ENCODE measurements at regions not wholly inside any gene's neighbourhood (a gene's known extent, or its start where the extent isn't known, plus 50 kb on each side); places are given as distances from the start of the nearest gene placed in this dataset.
"Not testable (repeated sequence)": the region's sequence is repeated elsewhere in the genome, so short reads cannot be mapped to it uniquely, and the experiment has no call there.

DNA sequence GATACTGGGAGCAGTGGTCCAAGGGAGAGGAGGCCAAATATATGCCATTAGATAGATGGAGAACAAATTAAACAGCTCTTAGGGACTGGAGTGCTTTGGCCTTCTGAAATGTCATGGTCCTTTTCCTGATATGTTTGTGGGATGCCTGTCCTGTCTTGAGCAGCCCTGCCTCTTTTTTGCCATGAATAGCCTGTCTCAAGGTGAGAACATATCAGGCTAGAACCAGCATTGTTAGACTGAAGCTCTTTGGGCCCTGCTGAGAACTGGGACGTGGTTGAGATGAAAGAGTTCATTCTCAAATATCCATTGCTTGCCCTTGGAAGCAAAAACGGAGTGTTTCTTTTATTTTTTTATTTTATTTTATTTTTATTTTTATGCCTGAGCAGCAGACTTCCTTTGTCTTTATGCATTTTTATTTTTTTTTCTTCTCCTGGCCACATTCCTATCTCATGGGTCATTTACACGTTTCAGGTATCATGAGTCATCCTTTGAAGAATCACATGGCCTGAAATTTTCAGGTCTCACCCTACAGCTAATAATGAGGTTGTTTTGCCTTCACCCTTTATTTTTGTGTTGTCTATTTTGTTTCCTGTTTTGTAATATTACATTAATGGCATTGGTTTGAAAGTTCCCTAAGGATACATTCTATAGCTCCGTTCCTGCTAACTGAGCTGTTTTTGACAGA is 371.4 kb downstream of the PSAT1 start:
- no peak for DNase-seq (ENCODE audit: low read depth in 2 of 2)

DNA sequence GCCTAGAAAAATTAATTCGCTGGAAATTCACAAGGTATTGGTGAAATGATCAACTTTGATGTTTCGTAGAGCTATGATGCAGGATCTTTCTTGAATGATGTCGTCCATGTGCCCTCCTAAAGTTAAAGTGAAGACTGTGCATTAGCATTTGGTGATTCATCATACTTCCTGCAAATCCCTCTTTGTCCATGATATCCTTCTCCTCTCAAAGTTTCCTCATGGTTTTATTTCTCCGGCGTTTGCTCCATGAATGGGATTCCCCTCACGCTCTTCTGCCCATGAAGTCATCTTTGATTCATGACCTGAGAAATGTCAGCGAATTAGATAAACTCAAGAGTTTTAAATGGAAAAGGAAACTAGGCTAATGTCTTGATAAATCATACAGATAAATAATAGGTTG is 372.7 kb downstream of the PSAT1 start:
- DNase-seq (ENCODE audit: low read depth in 2 of 2): no peak

DNA sequence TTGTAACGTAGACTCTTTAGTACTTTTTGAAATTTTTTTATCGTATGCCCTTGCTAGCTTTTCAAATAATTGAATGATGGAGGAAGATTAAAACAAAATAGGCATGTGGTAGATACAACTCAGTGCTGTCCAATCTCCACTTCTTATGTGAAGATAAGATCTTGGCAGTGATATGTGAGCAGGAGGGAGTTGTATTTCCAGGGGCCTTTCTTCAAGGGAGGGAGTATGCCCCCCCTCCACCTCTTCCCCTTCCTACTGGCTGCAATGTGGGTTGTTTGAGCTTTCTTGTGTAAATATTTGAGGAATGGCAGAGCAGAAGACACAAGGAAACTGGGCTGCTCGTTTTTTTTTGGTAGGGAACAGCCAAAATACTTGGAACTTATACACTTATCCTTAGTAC is 374.9 kb downstream of the PSAT1 start:
- DNase-seq (ENCODE audit: low read depth in 2 of 2): no peak

DNA sequence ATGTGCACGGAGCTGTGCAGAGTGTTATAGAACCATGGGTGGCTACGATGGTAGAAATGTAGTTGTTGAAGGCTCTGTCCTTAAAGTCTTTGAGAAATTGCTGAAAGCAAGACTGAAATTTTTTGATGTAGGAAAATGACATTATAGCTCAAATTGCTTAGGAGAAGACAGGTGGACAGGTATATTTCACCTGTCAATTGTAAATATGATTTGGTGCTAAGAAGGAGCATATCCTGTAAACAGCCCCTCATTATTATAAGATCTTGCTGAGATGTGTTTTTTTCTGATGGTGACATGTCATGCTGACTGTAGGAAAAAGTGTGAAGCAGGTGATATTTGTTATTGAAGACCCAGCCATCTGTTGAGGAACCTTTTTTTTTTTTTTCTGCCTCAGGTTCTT is 377.9 kb downstream of the PSAT1 start:
- no peak for DNase-seq (ENCODE audit: low read depth in 2 of 2)

DNA sequence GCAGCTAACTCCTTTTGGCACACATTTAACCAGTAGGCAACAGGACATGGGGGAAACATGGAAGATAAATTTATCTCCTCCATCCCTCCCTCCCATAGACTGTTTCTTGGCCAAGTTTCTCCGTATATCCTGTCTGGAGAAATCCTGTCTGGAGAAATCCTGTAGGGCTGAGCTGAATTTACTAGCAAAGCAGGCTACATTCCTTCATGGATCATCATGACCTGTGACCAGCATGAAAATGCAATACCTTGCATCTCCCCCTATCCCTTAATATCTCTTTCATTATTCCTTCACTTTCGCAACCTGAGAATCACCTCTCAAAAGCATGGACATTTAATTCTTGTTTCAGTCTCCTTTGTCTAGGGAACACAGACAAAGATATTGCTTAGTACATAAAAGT is 379.1 kb downstream of the PSAT1 start:
- peak in 1 of 2 experiments; percentile 37 for DNase-seq (ENCODE audit: low read depth in 2 of 2)

DNA sequence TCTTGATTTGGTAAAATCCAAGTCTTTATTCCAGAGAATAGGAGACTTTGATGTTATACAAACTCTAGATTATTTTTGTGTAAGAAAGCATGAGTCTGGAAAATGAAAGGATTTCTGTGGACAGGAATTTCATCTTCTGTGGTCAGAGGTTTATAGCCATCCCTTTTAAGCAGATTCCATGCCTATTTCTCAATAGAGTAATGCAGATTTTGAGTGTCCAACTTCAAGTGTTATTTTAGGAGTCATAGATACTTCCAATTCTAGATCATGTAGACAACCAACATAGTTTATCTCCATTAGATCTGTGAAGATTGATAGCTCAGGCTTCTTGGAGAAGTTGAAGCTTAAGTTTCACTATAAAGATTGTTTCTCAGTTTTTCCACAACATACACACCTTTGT is 379.7 kb downstream of the PSAT1 start:
- peak; percentile 70 to 72 for DNase-seq (ENCODE audit: low read depth in 2 of 2)

DNA sequence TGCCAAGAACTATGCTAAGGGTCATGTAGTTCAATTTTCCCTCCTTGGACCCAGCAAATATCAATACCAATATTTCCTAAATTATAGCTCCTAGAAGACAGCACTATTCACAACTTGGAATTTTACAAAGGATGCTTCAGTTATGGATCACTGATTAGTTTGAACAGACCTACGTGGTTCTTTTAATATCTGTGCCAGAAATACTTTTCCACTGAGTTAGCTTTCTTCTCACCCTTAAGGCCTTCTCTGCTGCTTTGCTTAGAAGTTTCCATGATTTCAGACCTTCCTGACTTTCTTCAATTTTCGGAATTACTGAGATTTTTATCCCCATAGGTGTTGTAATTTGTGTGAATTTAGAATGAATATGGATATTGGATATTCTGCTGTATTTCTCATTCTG is 380.4 kb downstream of the PSAT1 start:
- DNase-seq (ENCODE audit: low read depth in 2 of 2): no peak

DNA sequence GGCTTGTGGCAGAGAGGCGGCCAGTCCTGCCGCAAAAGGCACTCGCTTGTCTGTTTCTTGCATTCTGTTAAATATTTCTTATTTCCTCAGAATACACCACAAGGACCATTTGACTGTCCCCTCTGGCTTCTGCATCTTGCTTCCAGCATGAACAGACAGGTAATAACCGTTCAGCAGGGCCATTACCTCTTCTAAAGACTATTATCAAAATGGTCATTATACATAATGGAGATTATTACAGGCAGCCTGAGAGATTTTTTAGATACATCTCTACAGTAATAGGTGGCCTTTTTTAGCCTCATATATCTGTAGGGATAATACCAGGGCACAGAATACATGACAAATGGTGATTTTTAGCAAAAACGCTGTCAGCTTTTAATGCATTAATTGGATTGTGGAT is 382.0 kb downstream of the PSAT1 start:
- DNase-seq (ENCODE audit: low read depth in 2 of 2): no peak

DNA sequence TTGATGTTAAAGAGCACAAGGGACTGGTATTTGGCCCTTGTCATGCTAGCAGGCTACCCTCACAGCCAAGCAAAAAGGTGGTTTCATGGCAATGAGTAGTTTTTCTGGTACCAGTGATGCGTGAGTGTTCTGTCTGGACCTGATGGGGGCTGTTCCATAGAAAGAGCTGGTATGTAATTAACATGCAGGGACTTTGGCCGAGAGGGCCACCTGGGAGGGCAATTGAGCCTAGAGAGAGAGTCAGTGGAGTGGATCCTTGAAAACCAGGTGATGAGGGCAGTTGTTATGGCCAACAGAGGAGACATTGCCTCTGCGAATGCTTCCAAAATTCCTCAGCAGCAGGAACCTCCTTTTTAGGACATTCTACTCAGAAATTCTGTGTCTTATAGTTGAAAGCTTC is 383.3 kb downstream of the PSAT1 start:
- DNase-seq (ENCODE audit: low read depth in 2 of 2): no peak

DNA sequence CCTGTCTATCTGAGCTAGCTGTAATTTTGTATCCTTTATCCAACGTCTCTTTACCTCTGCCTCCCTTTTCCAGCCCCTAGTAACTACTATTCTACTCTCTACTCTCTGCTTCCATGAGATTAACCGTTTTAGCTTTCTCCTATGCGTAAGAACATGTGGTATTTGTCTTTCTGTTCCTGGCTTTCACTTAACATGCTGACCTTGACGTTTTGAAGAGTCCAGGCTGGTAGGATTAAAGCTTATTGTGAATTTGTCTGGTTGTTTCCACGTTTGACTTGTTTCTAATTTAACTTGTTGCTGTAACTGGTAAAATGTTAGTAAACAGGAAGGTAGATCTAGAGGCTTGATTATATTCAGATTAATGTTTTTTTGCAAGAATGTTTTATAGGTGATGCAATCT is 385.3 kb downstream of the PSAT1 start:
- no peak for DNase-seq (ENCODE audit: low read depth in 2 of 2)

DNA sequence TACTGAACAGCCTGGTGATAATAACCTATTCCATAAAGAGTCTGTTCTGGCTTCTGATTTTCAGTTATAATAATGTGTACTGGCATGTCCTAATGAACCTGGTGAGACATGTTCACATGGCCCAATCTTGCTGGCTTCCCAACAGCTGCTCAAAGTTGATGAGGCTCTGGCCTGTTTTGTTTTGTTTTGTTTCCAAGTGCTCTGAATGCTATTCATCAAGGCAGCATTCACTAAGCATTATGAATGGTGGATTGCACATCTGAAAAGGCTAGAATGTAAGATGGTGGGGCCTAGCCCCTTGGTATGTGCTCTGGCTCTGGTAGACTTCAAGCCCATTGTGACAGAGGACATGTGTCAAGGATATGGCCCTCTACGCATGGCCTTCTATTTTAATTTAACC is 388.5 kb downstream of the PSAT1 start:
- no peak for DNase-seq (ENCODE audit: low read depth in 2 of 2)

DNA sequence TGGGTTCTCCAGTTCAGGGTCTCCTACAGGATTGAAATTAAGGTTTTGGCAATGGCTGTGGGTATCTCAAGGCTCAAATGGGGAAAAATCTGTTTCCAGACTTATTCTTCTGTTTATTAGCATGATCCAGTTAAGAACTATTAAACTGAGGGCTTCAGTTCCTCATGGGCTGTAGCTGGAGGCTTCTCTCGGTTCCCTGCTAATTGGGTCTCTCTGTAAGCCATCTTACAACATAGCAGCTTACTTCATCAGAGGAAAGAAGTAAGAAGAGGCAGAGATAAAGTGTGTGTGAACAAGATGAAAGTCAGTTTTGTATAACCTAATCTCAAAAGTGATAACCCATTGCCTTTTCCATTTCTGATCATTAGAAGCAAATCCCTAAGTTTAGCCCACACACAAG is 391.9 kb downstream of the PSAT1 start:
- DNase-seq (ENCODE audit: low read depth in 2 of 2): no peak

DNA sequence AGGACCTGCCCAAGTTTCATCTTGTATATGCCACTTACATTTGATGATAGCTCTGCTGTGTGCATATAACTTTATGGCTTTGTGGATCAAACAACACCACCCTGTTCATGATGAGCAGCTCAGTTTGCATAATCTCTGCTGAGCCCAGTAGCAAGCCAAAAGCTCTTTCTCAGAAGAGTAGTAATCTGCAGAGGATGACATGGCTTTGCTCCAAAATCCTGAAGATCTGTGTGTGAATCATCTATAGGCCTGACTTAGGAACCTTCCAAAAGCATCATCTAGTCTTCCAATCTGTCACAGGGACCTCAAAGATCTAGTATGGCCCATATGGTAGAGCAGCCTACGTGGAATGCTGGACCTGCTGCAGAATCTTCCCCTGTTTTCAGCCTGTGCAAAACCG is 394.6 kb downstream of the PSAT1 start:
- peak in 1 of 2 experiments; percentile 32 for DNase-seq (ENCODE audit: low read depth in 2 of 2)

DNA sequence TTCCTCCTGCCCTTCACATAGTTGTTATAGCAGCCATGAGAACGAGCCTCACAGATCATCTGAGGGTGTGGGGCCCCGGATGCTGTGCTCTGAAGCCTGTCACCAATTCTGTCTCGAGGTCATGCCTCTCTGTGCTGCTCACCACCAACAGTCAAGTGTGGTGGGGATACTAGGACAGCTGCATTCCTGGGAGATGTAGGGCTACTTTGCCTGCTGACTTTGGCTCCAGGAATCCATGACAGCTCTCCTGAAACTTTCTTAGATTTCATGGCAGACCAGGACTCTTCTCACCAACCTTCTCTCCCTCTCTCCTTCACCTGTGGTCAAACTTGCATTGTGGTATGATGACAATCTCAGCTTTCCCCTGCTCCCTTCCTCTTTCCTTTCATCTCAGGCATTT is 395.9 kb downstream of the PSAT1 start:
- no peak for DNase-seq (ENCODE audit: low read depth in 2 of 2)

DNA sequence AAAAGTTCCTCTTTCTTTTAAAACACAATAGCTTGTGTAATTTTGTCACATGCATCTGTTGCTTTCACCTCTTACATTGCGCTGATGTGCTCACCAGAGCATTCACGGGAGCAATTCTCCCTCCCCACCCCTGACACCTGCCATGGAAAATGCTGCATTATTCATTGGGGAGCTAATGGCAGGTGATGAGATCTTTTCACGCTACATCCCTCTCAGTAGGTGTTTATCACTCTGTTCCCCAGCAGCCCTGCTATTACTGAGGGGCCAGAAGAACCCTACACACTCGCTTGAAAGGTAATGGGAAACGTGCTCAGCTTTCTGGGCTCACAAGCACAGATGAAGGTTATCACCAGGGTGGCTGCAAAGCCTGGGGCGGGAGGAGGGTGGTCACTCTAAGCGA is 398.0 kb downstream of the PSAT1 start:
- no peak for DNase-seq (ENCODE audit: low read depth in 2 of 2)

DNA sequence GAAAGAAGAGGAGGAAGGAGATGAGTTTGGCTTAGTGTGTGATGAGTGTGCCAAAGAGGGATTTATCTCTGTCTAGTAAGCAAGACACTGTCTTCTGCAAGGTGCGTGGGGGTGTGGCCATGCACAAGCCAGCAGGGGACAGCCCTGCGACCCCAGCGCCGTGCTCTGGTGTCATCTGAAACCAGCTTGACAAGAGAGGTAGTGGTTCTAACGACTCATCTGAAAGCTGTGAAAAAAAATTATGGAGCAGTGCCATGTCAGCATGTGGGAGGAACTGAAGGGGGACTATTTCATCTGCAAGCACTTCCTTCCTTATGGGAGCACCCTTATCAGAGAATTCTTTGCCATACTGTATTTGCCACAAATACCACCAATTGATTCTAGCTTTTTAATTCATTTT is 398.6 kb downstream of the PSAT1 start:
- DNase-seq (ENCODE audit: low read depth in 2 of 2): no peak

DNA sequence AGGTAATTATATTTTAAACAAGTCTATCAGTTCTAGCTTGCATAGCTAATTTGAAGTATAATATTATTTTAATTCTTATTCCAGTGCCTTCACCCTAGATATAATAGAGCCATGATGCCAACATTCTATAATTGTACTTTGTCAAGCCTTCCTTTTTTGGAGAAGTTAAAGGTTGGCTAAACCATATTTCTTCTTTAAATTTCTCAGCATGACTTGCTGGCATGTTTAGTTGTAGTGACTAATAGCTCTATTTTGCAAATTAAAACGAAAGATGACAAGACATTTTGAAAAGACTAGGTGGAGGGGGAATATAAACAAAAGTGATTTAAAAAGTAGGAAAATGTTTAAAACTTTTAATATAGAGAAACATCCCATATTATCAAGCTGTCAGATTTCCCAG is 400.7 kb downstream of the PSAT1 start:
- DNase-seq (ENCODE audit: low read depth in 2 of 2): no peak

DNA sequence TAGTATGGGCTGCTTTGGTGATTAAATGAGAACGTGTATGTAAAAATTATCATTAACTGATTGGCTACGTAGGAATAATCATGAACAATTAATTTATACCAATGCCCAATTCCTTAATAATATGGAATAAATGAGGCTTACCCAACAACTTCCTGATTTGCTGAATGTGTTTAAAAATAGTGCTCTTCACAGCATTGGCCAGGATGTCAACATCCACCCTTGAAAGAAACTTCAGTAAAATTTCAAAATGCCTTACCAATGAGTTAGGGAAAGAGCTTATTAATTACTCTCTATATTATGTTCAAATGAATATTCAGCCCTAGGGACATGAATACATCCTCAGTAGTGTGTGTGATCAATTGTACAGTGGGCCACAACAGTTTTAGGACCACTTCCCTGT is 401.4 kb downstream of the PSAT1 start:
- no peak for DNase-seq (ENCODE audit: low read depth in 2 of 2)

DNA sequence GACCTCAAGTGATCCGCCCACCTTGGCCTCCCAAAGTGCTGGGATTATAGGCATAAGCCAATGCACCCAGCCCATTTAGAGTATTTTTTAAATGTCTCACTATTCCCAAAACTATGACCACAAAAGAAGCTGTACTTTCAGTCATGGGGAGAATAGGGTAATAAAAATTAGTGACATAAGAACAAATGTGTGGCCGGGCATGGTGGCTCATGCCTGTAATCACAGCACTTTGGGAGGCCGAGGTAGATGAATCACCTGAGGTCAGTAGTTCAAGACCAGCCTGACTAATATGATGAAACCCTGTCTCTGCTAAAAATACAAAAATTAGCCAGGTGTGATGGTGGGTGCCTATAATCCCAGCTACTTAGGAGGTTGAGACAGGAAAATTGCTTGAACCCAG is 402.3 kb downstream of the PSAT1 start:
- DNase-seq (ENCODE audit: low read depth in 2 of 2): not testable (repeated sequence)

DNA sequence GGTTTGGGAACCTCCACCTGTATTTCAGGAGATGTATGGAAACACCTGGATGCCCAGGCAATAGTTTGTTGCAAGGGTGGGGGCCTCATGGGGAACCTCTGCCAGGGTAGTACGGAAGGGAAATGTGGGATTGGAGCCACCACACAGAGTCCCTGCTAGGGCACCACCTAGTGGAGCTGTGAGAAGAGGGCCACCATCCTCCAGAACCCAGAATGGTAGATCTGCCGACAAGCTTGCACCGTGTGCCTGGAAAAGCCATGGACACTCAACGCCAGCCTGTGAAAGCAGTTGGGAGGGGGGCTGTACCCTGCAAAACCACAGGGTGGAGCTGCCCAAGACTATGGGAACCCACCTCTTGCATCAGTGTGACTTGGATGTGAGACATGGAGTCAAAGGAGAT is 407.2 kb downstream of the PSAT1 start:
- not testable (repeated sequence) for DNase-seq (ENCODE audit: low read depth in 2 of 2)

DNA sequence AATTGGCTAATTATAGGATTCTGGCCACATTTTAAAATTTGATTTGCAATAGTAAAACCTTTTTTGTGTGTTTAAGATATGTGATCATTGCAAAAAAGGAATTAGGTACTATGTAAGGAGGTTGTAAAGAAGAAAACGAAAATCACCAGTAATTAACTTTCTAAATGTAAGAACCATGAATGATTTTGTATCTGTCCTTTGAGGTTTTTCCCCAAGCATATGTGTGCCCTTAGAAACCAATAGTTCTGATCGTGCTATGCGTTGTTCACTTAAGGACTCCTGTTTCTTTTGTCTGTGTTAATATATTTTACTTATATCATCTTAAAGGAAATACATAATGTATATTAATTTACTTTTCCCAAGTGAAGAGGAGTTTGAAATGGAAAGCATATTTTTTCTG is 410.2 kb downstream of the PSAT1 start:
- DNase-seq (ENCODE audit: low read depth in 2 of 2): no peak

DNA sequence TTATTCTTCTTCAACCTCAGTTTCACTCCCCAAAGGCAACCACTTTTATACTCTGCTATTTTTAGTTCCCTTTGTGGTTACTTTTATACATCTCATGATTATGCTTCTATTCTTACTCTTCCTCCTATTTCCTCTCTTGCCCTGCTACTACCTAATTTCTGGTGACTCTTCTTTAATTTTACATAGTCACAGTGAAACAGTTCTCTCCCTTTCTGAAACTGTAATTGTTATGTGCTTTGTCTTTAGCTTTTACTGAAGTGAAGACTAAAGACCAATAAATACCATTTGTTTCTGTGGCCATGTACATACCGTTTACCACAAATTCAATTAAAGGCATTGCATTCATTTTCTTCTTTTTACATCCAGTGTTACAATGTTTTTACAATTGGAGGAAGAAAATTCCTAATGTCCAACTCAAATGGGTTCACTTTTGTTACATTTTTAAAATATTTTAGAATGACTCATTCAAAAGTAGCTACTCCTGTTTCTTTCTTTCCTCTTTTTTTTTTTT is 410.6 kb downstream of the PSAT1 start:
- peak; percentile 80 to 82 for DNase-seq (ENCODE audit: low read depth in 2 of 2)

DNA sequence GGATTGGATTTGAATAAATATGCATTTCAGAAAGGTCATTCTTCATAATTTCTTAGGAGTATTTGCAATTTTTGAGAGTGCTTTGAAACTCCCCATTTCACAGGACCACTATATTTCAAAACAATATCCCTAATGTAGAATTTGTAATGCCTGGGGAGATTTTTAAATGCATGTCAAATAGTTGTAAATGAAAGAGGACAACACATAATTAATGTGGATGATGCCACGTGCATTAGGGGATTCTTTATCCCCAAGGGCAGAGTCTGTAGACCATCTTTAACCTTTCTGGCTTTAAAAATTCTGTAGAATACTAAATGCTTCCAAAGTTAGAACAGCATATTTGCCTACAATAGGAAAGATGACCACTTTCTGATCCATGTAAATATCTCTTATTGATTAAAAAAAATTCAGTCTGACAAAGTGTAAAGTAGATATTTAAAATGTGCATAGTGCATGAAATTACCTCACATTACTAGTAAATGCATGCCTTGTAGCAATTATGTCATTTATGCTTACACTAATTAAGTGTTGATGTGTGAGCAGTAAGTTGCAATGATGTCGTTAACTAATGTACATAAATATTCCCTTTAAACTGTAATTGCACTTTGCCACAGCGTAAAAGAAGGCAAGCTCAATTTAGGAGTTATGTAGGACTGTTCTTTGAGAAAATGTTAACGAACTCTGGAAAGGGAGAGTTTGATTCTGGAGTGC is 416.1 kb downstream of the PSAT1 start:
- no peak for DNase-seq (ENCODE audit: low read depth in 2 of 2)

All from fibroblast of skin of left quadriceps (primary cell).